ENCODE measurements at regions not wholly inside any gene's neighbourhood (a gene's known extent, or its start where the extent isn't known, plus 50 kb on each side); places are given as distances from the start of the nearest gene placed in this dataset.
A peak's percentile ranks its signal among the peaks of the same experiment; 100 is the strongest.

DNA sequence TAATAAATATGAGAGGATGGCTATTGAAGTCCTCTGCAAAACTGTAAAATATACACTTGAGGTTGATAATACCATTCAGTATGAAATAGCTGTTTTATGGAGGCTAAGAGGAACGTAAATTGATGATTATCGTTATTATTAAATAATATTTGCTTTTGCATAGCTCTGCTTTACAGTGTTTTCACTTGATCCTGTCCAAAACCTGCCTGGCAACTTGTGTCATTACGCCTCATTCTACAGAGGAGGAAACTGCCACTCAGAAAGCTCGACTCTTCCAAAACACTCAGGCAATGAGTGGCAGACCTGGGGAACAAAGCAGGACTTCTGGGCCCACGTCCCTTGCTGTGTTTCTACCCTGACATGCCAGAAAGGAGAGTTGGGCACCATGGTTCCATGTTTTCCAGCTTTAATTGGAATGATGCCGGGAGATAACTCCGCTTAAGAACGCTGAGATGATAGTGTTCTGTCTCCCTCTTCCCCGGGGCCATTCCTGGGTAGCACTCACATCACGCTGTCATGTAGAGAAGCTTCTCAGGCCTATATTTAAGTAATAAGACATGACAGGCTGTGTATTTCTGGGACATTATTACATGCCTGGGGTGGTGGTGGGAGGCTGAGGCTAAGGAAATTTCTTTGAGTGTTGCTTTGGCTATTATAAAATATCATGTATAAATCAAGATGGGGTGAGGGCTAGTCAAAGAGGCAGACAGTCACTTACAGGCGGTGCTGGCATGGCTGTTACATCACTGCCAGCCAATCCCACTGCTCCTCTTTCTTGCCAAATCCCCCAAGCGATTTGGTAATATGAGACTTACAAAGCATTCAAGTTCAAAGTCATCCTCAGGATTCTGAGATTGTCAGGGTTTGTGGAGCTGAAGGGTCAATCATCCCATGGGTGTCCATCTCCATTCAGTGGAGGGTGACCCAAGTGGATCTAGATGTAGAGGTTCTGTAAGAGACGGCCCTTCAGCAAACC, 501.7 kb downstream of the INSC start:
- no peaks in the 10 kb centered on the region for H3K27me3 ChIP-seq
- no peaks in the 10 kb centered on the region for H3K36me3 ChIP-seq
- peak; percentile 62 for DNase-seq
- H3K4me1 ChIP-seq, result peaks cover 49% of the 10 kb centered on the region
- no peak overlapping the region for H3K4me3 ChIP-seq (ENCODE audit: low read depth, low read length)
- no peaks in the 10 kb centered on the region for H3K9me3 ChIP-seq
- no peak for TF ChIP-seq CTCF (IDR thresholded peaks at IDR 0.05; ENCODE audit: low read depth, low read length)

GRCh38 chr11:15617126-15617525, 502.4 kb downstream of the INSC start:
- Histone ChIP-seq H3K36me3 (no peaks in the 10 kb centered on the region), H3K27me3 (no peaks in the 10 kb centered on the region)
- TF ChIP-seq CTCF (IDR thresholded peaks at IDR 0.05; ENCODE audit: low read depth, low read length), result no peak

DNA sequence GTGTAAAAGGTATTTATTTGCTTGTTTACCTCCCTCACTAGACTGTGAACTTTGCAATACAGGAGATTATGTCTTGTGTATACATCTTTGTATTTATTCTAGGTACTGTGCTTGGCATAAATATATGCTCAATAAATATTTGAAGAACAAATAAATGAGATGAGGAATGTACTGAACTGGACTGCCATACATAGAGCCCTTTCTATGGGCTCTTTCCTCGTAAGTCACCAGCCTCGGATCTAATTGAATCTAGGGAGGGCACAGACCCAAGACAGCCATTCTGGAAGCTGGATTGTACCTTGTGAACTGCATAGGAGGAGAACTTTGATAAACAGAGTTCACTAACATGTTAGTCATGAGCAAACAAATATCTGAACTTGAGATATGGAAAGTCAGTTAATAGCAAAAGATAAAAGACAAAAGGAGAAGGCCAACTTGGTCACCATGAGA, 503.9 kb downstream of the INSC start:
- peaks cover 52% of the 10 kb centered on the region for H3K4me1 ChIP-seq
- DNase-seq, result no peak
- no peaks in the 10 kb centered on the region for H3K27me3 ChIP-seq
- TF ChIP-seq CTCF (IDR thresholded peaks at IDR 0.05; ENCODE audit: low read depth, low read length), result no peak
- no peak overlapping the region for H3K4me3 ChIP-seq (ENCODE audit: low read depth, low read length)
- H3K9me3 ChIP-seq, result no peaks in the 10 kb centered on the region
- no peaks in the 10 kb centered on the region for H3K36me3 ChIP-seq

More at GRCh38 chr11:15617126-15617525, 502.4 kb downstream of the INSC start:
- no peaks in the 10 kb centered on the region for H3K9me3 ChIP-seq
- no peak overlapping the region for H3K4me3 ChIP-seq (ENCODE audit: low read depth, low read length)
- no peak for DNase-seq
- peaks cover 53% of the 10 kb centered on the region for H3K4me1 ChIP-seq

GRCh38 chr11:15621565-15621964, 506.8 kb downstream of the INSC start:
- Histone ChIP-seq H3K27me3 (no peaks in the 10 kb centered on the region), H3K4me3 (ENCODE audit: low read depth, low read length) (no peak overlapping the region), H3K36me3 (no peaks in the 10 kb centered on the region), H3K4me1 (peaks cover 24% of the 10 kb centered on the region), H3K9me3 (no peaks in the 10 kb centered on the region)
- no peak for TF ChIP-seq CTCF (IDR thresholded peaks at IDR 0.05; ENCODE audit: low read depth, low read length)
- DNase-seq, result peak; percentile 67

DNA sequence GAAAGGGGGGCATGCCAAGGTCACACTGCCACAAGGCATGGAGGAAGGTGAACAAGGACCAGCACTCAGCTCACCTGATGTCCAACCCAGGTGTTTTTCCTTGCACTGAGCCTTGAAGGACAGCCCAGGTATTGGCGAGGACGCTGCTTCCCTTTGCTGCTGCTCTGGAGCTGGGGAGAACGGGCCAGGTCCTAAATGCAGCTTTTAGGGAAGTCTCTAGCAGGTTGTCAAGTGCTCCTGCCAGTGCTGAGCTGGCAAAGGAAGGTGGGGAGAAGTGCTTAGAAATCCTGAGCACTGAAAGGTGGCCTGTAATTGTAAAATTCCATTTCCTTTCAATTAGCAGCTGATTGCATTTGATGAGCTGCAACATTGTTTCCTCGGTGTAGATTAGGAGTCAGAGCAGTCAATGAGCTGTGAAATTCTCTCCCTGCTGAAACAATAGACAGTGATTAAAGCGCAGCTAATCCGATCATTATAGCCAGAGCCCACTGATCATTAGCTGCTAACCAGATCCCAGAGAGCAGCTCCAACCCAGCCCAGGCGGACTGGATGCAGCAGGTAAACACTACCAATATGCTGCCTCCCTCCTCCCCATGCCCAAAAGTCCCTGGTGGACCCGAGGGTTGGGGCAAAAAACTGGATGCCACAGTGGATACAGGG, 507.6 kb downstream of the INSC start:
- H3K27me3 ChIP-seq, result no peaks in the 10 kb centered on the region
- DNase-seq, result no peak
- H3K4me1 ChIP-seq, result peaks cover 18% of the 10 kb centered on the region
- H3K36me3 ChIP-seq, result no peaks in the 10 kb centered on the region
- TF ChIP-seq CTCF (IDR thresholded peaks at IDR 0.05; ENCODE audit: low read depth, low read length), result no peak
- H3K4me3 ChIP-seq (ENCODE audit: low read depth, low read length), result no peak overlapping the region
- no peaks in the 10 kb centered on the region for H3K9me3 ChIP-seq

Data from BE2C (cell line).